Liver (tissue), 3 donors: ENCODE measurements at regions not wholly inside any gene's neighbourhood (a gene's known extent, or its start where the extent isn't known, plus 50 kb on each side); places are given as distances from the start of the nearest gene placed in this dataset.
A peak's percentile ranks its signal among the peaks of the same experiment; 100 is the strongest.

Experiments used
- CTCF ChIP-seq: fragments of 150-350 bp; IDR thresholded peaks from 2 replicates; pipeline ENCODE4 v1.5.1; 2017; ENCODE audit warnings: improper control_type of control experiment, low read depth, low read length; ENCODE audit not compliant: missing input control
- GABPA ChIP-seq, 2 donors: IDR thresholded peaks in 1 of 2; conservative IDR thresholded peaks in 1 of 2; 2 replicates each; pipeline ENCODE4 v1.6.1; 2016; ENCODE audit warnings: antibody characterized with exemption in 2 of 2, mild to moderate bottlenecking in 1 of 2, moderate library complexity in 1 of 2
- JUND ChIP-seq, 2 donors: IDR thresholded peaks; 2 replicates each; pipeline ENCODE4 v1.6.1; 2016; ENCODE audit warnings: antibody characterized with exemption in 2 of 2
- RAD21 ChIP-seq, 2 donors: IDR thresholded peaks; 2 replicates each; pipeline ENCODE4 v1.6.1; 2016; ENCODE audit warnings: antibody characterized with exemption in 2 of 2, mild to moderate bottlenecking in 2 of 2
- REST ChIP-seq: IDR thresholded peaks from 2 replicates; pipeline ENCODE4 v1.6.1; 2016; ENCODE audit warnings: antibody characterized with exemption, mild to moderate bottlenecking
- SP1 ChIP-seq: IDR thresholded peaks from 2 replicates; pipeline ENCODE4 v1.6.1; 2018; ENCODE audit warnings: antibody characterized with exemption, mild to moderate bottlenecking
- TAF1 ChIP-seq: conservative IDR thresholded peaks from 2 replicates; pipeline ENCODE4 v1.6.1; 2016; ENCODE audit warnings: antibody characterized with exemption, mild to moderate bottlenecking
- YY1 ChIP-seq: IDR thresholded peaks from 2 replicates; pipeline ENCODE4 v1.6.1; 2016; ENCODE audit warnings: antibody characterized with exemption, mild to moderate bottlenecking
- donor health status: healthy.
- donor health status: healthy.

- TF ChIP-seq CTCF = no peak
- TF ChIP-seq TAF1 = no peak
- peak; percentile 65 for TF ChIP-seq SP1
- TF ChIP-seq JUND (IDR thresholded peaks at IDR 0.05) = peak; percentile 31 to 46
- TF ChIP-seq GABPA (IDR thresholded peaks at IDR 0.05 in 1 of 2, conservative IDR thresholded peaks at IDR 0.05 in 1 of 2) = no peak
- TF ChIP-seq RAD21 (IDR thresholded peaks at IDR 0.05) = peak in 1 of 2 donors; percentile 4
- no peak for TF ChIP-seq REST
- no peak for TF ChIP-seq YY1
Measured at GRCh38 chr1:39116860-39117728, 87.4 kb upstream of the MACF1 start.
